Inflammatory macrophage treated with lipopolysaccharide for 4 hours (primary cell): ENCODE measurements at regions not wholly inside any gene's neighbourhood (a gene's known extent, or its start where the extent isn't known, plus 50 kb on each side); places are given as distances from the start of the nearest gene placed in this dataset.
A peak's percentile ranks its signal among the peaks of the same experiment; 100 is the strongest.
"Not testable (repeated sequence)": the region's sequence is repeated elsewhere in the genome, so short reads cannot be mapped to it uniquely, and the experiment has no call there.

Experiments used
- DNase-seq: peaks from one replicate; pipeline ENCODE4 v3.0.0-alpha.2; 2020

DNA sequence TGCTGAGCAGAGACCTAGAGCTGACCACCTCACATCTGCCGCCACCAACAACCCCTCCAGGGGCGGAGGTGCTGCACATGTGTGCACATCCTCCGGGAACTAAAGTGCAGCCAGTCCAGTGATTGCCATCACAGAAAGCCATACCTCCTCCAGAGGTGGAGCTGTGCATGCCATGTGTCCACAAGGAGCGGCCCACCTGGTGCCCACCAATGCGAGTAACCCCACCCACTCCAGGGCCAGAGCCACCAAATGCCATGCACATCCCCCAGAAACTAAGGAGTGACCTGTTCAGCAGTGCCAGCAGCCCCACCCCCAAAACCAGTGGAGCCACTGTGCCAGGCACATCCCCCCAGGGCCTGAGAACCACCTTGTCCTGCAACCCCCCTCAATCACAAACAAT, 557.9 kb downstream of the UQCRFS1 start:
- no peak for DNase-seq

DNA sequence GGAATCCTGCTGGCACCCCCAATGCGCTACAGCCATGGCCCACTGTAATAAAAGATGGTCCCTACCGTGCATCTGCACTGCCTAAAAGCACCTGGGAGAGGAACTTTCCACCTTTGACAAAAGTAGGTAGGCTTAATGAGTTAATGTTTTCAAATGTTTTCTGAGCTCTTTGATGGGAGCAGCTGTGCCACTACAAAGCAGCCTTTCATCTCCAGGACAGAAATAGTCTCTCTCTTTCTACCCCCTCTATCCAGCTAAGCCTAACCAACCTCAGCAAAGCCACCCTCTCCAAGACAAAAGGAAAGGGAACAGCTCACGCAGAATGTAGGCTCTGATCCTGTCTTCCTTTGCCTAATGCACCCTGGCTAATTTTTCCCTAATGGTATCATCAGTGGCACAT, 560.2 kb downstream of the UQCRFS1 start:
- no peak for DNase-seq

DNA sequence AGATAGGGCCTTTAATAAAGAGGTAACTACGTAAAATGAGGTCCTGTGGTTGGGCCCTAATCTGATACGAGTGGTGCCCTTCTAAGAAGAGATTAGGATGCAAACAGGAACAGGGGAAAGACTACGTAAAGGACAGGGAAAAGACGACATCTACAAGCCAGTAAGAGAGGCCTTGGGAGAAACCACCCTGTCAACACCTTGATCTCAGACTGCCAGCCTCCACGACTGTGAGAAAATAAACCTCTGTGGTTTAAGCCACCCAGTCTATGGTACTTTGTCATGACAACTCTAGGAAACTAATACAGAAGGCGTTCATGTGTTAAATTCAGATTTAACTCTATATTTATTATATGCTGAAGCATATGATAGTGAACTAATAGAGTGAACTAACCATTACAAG, 566.3 kb downstream of the UQCRFS1 start:
- no peak for DNase-seq

DNA sequence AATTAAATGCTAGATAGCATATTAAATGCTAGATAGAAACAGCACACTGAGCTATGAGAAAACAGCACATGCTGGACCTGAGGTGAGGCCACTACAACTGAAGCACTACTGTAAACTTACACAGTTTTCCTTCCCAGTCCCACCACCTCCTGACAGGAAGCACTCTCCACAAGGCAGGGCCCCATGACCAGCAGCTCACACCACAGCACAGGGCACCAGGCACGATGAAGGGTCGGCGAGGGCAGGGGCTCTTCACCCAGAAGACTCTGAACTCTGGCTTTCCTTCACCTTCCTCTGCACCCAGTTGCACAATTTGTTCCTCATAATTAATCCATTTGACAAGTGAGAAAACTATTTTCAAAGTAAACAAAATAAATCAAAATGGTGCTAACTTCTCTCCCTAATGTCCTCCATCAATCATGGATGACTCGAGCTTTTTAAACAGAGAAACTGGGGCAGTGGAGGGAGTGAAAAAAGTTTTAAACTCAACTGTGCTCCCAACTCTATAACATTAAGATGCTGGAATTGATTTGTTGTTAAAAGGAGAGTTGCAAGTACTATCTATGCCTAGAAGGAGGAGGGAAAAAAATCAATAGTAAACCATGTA, 568.7 kb downstream of the UQCRFS1 start:
- no peak for DNase-seq

DNA sequence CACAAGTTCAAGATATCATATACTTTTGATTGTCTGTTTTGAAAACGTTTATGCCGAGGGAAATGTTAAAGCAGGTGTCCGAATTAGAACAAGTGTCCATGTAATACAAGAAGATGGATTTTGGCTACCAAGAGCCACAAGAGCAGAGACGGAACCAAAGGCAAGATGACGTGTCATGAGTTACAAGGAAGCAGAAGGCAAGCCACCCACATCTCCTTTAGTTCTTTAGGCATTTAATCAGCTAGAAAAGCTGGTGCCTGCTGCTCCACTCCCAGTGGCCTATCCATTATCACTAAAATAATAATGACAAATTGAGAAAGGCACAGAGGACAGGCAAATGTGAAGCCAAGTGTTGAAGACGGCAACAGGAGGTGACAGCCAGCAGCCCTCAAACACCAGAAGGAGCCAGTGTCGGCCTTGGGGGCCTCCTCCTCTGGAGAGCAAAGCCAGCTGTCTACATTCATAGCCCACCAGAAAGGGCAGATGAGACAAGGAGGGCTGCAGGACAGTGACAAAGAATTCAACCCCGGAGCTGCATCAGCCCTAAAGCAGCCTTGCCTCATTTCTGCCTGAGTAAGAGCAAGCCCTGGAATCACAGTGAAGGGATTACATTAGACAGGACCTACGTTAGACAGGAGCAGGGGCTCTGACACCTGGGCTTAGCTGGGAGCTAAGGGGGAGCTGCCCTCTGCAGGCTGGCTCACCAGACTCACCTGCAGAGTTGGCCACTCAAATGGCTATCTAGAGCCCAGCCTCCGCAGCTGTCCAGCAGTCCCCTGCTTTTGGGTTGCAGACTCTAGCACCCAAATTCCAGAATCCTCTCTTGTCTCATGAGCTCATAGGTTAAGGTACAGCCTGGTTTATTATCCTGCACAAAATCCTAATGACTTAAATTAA, 569.9 kb downstream of the UQCRFS1 start:
- no peak for DNase-seq

DNA sequence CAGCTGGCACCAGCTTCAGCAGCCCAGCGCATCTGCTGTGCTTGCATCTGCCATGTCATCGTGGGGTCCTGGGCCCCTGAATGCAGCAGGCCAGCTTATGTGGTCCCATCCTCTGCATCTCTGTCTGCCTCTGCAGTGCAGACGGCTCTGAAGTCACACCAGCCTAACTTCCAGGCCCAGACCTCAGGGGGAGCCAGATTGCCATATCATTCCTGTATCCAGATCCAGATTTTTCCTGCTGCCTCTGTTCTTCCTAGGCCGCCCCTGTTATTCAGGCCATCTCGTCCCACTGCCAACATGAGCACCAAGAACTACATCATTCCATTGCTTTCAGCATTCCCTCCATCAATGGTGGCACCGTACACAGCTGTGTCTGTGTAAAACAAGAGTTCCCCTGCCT, 571.6 kb downstream of the UQCRFS1 start:
- DNase-seq: no peak

DNA sequence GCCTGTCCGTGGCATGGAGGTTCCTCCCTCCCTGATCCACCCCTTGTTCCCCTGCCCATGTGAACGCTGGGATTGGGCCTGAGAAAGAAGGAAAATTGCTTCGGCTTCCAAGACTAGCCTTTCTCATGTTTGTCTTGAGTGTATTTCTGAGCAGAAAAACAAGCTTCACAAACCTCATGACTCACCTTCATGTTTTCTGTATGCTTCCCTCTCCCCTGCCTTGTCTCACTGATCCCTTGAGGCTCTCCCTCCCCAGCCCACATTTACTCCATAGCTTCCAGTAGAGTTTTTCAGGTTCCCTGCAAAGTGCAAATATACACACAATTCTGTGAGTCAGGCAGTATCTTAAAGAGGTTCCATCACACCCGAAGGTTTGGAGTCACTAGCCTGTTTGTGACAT, 572.4 kb downstream of the UQCRFS1 start:
- DNase-seq: no peak

DNA sequence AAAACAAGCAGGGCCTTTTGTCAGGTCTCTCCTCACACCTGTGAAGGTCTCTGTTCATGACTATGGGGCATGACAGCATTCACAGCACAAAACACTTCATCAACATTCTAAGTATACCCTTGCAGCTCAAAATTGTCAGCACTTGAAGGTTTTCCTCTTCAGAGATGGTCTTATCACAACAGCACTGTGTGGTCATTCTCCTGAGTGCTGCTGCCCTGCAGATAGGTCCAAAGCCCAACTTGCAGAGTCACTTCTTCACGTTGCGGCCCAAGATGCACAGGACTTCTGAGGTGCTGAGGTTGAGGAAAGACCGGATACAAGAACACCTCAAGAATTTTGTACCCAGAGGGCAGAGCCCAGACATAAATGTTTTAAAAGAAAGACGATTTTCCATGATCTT, 574.5 kb downstream of the UQCRFS1 start:
- no peak for DNase-seq

DNA sequence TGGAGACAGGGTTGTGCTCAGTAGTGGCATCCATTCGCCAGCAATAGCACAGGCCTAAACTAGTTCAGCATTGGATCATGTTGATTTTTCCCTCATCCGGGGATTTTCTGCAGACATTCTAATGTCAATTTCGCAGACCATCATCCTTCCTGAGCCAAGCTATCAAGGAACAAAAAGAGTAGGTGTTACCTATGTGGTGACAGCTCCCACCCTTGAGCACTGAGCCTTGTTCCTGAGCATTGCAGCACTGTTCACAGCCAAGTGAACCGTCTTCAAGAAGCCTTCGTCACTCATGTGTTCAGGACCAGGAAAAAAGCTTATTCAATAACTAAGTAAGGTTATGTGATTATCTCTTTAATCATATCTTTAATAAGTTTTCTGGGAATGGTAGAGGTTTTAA, 576.2 kb downstream of the UQCRFS1 start:
- DNase-seq: no peak

DNA sequence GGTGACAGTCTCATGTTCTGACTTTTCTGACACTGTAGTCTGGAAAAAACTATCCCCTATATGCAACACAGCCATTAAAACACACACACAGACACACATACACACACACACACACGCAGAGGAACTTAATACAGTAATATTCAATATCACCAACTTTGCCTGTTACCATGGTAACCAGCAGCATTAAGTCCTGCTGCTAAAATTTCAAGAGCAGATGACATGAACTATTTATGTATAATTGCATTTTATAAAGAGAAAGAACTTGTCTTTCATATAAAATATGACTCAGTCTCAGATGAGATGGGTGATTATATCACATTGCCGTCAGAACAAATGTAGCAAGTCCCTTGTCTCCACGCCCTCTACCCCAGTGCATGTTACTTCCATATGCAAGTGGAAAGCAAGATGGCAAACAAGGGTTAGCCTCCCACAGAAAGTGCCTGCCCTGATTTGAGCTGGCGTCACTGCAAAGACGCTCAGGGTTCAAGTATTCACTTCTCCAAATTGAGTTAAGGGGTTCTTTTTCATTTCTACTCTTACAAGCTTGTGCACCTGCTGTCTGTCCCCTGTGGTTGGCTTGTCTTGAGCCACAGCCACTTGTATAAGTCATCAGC, 576.8 kb downstream of the UQCRFS1 start:
- no peak for DNase-seq

DNA sequence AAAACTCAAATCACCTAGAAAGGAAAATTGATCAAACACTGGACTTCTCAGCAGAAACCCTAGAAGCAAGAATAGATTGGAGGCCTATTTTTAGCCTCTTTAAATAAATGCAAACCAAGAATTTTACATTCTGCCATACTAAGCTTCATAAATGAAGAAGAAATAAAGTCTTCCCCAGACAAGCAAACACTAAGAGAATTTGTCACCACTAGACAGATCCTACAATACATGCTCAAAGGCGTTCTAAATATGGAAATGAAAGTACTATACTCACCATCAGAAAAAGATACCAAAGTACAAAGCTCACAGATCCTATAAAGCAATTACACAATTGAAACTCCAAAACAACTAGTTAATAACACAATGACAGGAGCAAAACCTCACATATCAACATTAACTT, 578.1 kb downstream of the UQCRFS1 start:
- no peak for DNase-seq

DNA sequence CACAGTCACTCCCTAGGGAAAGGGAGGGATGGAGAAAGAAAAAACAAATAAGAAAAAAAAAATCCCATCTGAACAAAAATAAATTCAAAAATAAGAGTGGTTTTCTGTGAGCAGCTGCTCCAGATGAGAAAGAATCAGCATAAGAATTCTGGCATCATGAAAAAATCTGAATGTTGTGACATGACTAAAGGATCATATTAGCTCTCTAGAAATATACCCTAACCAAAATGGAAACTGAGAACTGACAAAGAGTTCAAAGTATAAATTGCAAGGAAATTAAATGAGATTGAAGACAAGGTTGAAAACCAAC, 579.0 kb downstream of the UQCRFS1 start:
- no peak for DNase-seq

DNA sequence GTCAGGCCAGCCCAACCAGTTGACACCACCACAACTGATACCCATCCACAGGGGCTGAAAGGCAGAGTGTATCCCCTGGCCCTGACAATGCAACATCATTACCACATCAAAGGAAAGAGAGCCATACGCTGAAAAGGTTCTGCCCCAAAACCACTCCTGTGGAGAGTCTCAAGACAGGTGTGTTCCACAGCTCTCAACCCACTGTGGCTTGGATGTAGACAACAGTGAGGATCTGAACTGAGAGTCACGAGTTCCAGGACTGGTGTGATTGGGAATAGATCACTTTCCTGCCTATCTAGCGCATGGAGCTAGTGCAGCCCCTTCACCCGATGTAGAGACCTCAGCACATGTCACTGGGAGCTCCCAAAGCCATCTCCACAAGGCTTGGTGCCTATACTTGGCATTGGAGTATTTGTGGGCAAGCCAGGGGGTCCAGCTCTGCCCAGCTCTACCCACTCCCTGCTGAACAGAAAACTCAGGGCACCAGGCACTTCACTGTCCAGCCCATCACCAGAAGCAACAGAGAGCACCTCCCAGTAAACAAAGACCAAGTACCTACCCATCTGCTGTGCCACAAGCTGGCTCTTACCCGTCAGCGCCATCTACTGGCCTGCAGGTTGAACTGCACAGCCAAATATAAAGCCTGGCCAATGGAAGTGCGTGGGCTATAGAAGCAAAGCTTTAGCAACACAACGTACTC, 579.5 kb downstream of the UQCRFS1 start:
- peak; percentile 64 for DNase-seq

DNA sequence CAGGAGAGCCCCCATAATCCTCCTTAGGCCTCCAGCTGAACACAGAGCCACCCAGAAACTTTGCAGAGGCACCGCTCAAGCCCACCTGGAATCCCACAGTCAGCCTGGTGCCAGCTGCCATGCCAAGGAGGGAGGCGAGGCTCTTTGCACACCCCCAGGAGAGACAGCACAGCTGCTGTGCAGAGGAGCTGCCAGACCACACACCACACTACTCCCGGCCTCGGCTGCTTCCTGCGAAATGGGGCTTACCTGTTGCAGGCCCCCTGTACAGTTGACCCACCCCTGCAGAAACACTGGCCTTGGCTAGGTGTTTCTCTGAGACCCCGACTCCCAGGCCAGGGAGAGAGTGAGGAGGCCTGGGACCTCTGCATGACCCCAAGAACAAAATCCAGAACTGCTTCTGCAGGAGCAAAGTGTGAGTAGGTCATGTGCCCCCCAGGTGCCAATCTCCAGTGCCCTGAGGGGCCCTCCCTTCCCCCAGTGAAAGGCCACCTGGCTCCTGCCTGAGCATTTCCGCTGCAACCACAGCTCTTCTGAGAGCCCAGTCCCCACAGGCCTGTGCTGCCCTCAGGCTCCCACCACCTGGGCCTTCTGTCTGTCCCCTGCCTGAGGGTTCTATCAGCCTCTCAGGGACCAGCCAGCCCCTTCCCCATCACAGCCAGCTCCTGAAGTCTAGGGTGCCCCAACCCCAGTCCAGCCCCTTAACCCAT, 580.4 kb downstream of the UQCRFS1 start:
- no peak for DNase-seq

DNA sequence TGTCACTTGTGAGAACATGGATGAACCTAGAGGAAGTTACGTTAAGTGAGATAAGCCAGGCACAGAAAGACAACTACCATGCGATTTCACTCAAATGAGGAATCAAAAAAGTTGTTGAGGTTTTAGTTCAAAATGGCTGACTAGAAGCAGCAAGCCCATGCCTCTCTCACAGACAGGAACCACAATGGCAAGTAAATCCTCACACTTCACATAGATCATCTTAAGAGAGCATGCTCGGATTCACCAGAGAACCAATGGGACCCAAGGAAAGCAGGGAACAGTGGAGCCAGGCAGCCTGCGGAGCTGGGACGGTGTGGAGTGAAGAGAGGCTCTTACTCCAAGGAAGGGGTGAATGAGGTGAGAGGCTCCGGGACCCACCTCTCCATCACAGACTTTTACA, 581.0 kb downstream of the UQCRFS1 start:
- DNase-seq: no peak

DNA sequence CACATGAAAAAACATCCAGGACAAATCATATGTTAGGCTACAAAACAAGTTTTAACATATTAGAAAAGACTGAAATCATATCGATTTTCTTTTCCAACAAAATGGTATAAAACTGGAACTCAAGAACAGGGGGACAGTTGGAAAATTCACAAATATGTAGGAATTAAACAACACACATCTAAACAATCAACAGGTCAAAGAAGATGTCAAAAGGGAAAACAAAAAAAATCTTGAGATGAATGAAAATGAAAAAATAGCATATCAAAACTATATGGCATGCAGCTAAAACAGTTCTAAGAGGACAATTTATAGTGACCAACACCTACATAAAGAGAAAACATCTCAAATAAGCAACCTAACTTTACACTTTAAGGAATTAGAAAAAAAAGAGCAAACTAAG, 585.3 kb downstream of the UQCRFS1 start:
- no peak for DNase-seq

DNA sequence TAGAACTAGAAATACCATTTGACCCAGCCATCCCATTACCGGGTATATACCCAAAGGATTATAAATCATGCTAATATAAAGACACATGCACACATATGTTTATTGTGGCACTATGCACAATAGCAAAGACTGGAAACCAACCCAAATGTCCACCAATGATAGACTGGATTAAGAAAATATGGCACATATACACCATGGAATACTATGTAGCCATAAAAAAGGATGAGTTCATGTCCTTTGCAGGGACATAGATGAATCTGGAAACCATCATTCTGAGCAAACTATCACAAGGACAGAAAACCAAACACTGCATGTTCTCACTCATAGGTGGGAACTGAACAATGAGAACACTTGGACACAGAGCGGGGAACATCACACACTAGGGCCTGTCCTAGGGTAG, 586.5 kb downstream of the UQCRFS1 start:
- not testable (repeated sequence) for DNase-seq

DNA sequence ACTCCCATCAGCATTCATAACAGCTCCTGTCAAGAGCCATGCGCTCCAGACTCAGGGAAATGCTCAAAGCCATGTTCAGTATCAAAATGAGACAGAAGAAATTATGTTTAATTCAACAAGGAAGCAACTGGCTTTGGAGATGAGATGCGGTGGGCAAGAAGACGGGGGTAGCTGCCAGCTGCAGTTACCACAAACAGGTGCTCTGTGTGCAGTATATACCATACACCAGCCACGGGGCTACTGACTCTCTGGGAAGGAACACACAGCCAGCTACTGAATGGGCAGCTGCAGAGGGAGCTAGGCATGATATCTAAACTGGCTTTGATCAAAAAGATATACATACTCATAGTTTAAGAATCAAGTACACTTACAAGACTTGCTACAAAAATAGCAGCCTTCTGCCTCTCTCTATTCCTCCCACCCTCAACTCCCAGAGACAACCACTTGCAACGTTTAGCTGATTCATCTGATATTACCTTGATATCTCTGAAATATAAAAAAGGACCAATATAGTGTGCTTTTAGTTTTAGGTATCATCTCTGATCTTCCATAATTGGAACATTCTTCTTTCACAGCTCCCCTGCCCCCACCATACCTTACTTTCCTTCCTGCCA, 593.0 kb downstream of the UQCRFS1 start:
- no peak for DNase-seq

DNA sequence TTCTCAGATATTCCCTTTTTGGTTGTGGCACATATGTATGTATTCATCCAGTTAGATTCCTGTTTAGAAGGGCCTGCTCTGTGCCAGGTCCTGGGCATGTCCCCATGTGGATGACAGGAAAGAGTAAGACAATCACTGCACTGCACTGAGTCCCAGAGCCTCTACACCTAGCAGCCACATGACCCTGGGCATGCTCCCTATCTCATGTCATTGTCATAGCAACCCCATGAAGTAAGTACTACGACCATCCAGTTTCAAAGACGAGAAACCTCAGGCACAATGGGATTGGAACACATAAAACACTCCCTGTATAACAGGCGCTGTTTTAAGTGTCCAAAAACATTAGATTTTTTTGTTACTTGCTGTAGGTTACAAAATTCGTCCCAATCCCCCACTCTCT, 594.4 kb downstream of the UQCRFS1 start:
- DNase-seq: no peak

DNA sequence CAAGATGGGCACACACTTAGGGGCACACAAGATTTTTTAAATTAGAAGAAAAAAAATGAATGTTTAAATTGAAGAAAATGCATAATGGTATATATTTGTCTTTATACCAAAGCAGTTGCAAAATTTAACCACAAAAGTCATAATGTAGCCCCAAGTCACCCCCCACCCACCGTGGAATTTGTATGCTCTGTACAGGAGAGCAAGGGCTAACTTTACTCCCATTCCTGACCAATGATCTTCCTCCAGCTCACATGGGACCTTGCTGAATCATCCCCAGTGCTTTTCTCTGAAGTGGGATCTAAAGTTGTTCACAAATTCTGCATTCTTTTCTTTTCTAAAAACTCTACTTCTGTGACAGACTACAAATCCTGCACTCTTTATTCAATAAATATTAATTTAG, 597.0 kb downstream of the UQCRFS1 start:
- no peak for DNase-seq

DNA sequence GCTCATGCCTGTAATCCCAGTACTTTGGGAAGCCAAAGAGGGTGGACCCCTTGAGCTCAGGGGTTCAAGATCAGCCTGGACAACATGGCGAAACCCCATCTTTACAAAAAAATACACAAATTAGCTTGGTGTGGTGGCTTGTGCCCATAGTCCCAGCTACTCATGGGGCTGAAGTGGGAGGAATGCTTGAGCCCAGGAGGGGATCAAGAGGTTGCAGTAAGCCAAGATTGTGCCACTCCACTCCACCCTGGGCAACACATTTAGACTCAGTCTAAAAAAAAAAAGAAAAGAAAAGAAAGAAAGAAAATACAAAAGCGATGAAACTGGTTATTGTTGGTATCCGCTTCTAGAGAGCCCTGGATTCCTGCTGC, 597.4 kb downstream of the UQCRFS1 start:
- no peak for DNase-seq

DNA sequence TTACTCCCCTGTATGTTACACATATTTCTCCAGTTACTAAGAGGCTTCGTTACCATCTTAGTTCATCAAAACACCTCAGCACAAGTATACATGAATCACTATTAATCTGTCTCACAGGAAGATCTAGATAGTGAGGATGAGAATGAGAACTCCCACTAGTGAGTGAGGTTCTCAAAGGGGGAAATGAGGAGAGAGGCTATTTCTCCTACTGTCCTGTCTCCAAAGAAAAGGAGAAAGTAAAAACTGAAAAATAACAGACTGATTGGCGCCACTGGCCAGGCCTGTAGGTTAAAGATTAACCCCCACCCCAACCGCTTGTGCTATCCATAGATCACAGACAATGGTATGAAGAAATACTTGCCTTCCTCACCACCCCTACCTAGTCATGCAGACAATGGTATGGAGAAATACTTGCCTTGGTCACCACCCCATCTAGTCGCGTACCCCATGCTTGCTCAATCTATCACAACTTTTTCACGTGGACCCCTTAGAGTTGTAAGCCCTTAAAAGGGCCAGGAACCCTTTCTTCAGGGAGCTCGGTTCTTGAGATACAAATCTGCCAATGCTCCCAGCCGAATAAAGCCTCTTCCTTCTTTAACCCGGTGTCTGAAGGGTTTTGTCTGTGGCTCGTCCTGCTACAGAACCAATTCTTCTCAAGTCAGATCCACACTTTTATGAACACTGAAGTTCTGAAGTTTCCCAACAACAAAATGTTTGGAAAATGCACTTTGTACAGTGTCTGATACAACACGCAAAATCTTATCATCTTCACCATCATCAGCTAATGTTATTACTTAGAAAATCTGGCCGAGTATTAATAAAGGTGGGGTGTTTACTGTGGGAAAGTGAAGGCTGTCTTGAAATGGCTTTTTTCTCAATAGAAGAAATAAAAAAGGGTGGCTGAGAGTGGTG, 598.1 kb downstream of the UQCRFS1 start:
- no peak for DNase-seq
